ENCODE measurements at regions not wholly inside any gene's neighbourhood (a gene's known extent, or its start where the extent isn't known, plus 50 kb on each side); places are given as distances from the start of the nearest gene placed in this dataset.

DNA sequence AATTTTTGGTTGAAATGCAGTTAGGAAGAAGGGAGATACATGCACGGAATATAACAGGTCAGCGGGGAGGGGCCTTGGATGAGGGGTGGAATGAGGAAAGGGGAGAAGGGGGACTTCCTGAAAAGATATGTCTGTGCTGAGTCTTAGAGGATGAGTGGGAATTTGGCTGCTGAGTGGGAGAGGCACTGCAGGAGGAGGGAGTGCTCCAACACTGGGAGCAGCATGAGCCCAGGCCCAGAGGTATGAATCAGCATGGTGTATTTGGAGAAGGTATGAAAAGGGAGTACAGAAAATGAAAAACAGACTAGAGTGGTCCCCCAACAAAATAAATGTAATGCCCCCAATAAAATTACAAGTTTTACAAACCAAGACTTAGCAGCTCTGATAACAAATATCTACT is 394.4 kb downstream of the IPO8 start:
- TF ChIP-seq ZIC2 (tag by site-specific recombination; IDR thresholded peaks at IDR 0.05) (no peak), CTCF (tag by site-specific recombination; IDR thresholded peaks at IDR 0.05) (no peak)

Measured in HEK293 (cell line).